Caco-2 (cell line): ENCODE measurements at regions not wholly inside any gene's neighbourhood (a gene's known extent, or its start where the extent isn't known, plus 50 kb on each side); places are given as distances from the start of the nearest gene placed in this dataset.

Experiments used
- BruUV-seq: library from RNA; stranded (reverse); fragments of 400-500 nt; replicated peaks from 2 replicates; lab custom pipeline; 2021; lab: Mats Ljungman, UMichigan
- CTCF ChIA-PET: fragments of 300-600 bp; sonication (Branson Sonifier 250); formaldehyde crosslinking; loops from one replicate; lab custom pipeline; 2022; ENCODE audit warnings: antibody characterized with exemption; lab: Charles Lee
- POLR2A ChIA-PET: fragments of 300-600 bp; sonication (Branson Sonifier 250); formaldehyde crosslinking; loops from one replicate; lab custom pipeline; 2022; ENCODE audit warnings: antibody characterized with exemption; lab: Charles Lee
- DNase-seq, 2 experiments: peaks; one replicate each; pipeline versions ENCODE4 v3.0.0 to v3.0.0-alpha.2; 2020 to 2022
- H3K27me3 ChIP-seq: replicated peaks from 2 replicates; pipeline ENCODE4 v1.6.0; 2011; ENCODE audit warnings: low read length; ENCODE audit not compliant: control insufficient read depth, insufficient read depth
- H3K36me3 ChIP-seq: 2 replicates; pipeline ENCODE4 v1.5.1; 2011; ENCODE audit warnings: low read length; ENCODE audit not compliant: control insufficient read depth, insufficient read depth
- H3K4me1 ChIP-seq: fragments of 250-450 bp; sonication (Bioruptor Pico); 2 replicates; pipeline ENCODE4 v1.5.1; 2020; ENCODE audit warnings: mild to moderate bottlenecking
- H3K4me3 ChIP-seq: 2 replicates; pipeline ENCODE4 v1.5.1; 2011; ENCODE audit warnings: low read depth, mild to moderate bottlenecking, control low read depth, low read length
- H3K9me3 ChIP-seq: fragments of 250-450 bp; sonication (Bioruptor Pico); 2 replicates; pipeline ENCODE4 v1.5.1; 2020; ENCODE audit warnings: mild to moderate bottlenecking, moderate library complexity
- H3K27ac Mint-ChIP-seq: one replicate; pipeline ENCODE4 v1.8.0; 2022; ENCODE audit warnings: mixed read lengths; ENCODE audit not compliant: unreplicated experiment
- H3K27me3 Mint-ChIP-seq: one replicate; pipeline ENCODE4 v1.8.0; 2022; ENCODE audit warnings: mixed read lengths; ENCODE audit not compliant: insufficient read depth, unreplicated experiment
- H3K36me3 Mint-ChIP-seq: one replicate; pipeline ENCODE4 v1.8.0; 2022; ENCODE audit warnings: mild to moderate bottlenecking, mixed read lengths; ENCODE audit not compliant: insufficient read depth, unreplicated experiment
- H3K4me1 Mint-ChIP-seq: one replicate; pipeline ENCODE4 v1.8.0; 2022; ENCODE audit warnings: low read depth, mixed read lengths; ENCODE audit not compliant: unreplicated experiment
- H3K4me3 Mint-ChIP-seq: one replicate; pipeline ENCODE4 v1.8.0; 2022; ENCODE audit warnings: mild to moderate bottlenecking, moderate library complexity, mixed read lengths; ENCODE audit not compliant: unreplicated experiment
- H3K9me3 Mint-ChIP-seq: one replicate; pipeline ENCODE4 v1.8.0; 2022; ENCODE audit warnings: mixed read lengths; ENCODE audit not compliant: unreplicated experiment
- intact Hi-C: fragments of 100-400 bp; cut with micrococcal nuclease; formaldehyde crosslinking; loops from one replicate; pipeline ENCODE4 v1.10.0; 2022; ENCODE audit not compliant: unreplicated experiment
- TF ChIP-seq, protein P1 (sequence below), 2 experiments: fragments of 200-600 bp in 1 of 2; IDR thresholded peaks; 1 replicate in 1 of 2; 2 replicates in 1 of 2; pipeline versions ENCODE4 v1.5.1 to v1.8.0; 2011 to 2022; ENCODE audit warnings: antibody characterized with exemption in 1 of 2, control low read depth in 1 of 2, inconsistent platforms in 1 of 2, low read depth in 1 of 2, low read length in 1 of 2, mild to moderate bottlenecking in 1 of 2, moderate library complexity in 1 of 2; ENCODE audit not compliant: insufficient read depth in 1 of 2, severe bottlenecking in 1 of 2, unreplicated experiment in 1 of 2

DNA sequence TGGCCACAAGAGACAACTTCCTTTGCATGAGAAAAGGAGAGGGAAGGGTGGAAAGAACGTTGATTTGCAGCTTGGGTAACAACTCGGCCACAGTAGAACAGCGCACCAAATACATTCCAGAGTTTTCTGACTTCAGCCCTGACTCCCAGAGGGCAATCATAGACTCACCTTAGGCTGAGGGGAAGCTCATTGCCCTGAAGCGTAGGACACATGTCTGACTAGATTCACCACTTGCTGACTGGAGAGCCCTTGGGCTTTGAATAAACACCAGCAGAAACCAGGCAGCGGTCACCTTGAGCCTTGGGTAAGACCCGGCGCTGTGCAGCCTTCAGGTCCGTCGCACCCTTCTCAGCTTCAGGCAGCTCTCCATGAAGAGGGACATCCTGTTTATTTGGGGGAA lies 151.8 kb upstream of the GRIA4 start:
- H3K4me1 Mint-ChIP-seq = no peaks in the 10 kb centered on the region
- Histone ChIP-seq H3K4me3 (no peak overlapping the region), H3K4me1 (no peaks in the 10 kb centered on the region), H3K27me3 (no peaks in the 10 kb centered on the region), H3K36me3 (no peaks in the 10 kb centered on the region), H3K9me3 (no peaks in the 10 kb centered on the region)
- ChIA-PET POLR2A (no interaction called here), CTCF (no interaction called here)
- DNase-seq = no peak
- BruUV-seq = no TSS peak
- H3K27ac Mint-ChIP-seq = no peak overlapping the region
- H3K4me3 Mint-ChIP-seq = no peak overlapping the region
- H3K27me3 Mint-ChIP-seq = no peaks in the 10 kb centered on the region
- H3K9me3 Mint-ChIP-seq = peaks cover 17% of the 10 kb centered on the region
- intact Hi-C loops = no loop called here
- TF ChIP-seq, protein P1, sequence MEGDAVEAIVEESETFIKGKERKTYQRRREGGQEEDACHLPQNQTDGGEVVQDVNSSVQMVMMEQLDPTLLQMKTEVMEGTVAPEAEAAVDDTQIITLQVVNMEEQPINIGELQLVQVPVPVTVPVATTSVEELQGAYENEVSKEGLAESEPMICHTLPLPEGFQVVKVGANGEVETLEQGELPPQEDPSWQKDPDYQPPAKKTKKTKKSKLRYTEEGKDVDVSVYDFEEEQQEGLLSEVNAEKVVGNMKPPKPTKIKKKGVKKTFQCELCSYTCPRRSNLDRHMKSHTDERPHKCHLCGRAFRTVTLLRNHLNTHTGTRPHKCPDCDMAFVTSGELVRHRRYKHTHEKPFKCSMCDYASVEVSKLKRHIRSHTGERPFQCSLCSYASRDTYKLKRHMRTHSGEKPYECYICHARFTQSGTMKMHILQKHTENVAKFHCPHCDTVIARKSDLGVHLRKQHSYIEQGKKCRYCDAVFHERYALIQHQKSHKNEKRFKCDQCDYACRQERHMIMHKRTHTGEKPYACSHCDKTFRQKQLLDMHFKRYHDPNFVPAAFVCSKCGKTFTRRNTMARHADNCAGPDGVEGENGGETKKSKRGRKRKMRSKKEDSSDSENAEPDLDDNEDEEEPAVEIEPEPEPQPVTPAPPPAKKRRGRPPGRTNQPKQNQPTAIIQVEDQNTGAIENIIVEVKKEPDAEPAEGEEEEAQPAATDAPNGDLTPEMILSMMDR (IDR thresholded peaks at IDR 0.05; ENCODE audit: insufficient read depth in 1 of 2, low read depth in 1 of 2, low read length in 1 of 2, severe bottlenecking in 1 of 2, unreplicated experiment in 1 of 2) = no peak
- no peaks in the 10 kb centered on the region for H3K36me3 Mint-ChIP-seq

DNA sequence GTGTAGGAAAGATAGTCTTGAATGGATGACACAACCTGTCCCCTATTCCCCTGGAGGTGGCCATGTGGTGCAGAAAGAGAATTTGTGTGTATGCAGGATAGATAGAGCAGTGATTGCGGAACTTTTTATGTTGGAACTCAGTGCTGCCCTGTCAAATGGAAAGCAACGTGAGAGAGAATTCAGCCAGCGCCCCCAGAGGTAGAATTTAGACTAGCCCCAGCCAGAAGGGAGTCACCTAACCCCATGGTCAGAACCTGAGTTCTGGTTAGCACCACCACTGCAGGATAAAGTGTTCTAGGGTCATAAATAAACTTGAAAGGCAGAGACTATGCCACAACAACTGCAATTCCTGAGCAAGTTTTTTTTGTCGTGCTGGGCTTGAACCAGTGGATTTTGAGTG lies 152.9 kb upstream of the GRIA4 start:
- BruUV-seq = no TSS peak
- Histone ChIP-seq H3K27me3 (no peaks in the 10 kb centered on the region), H3K9me3 (no peaks in the 10 kb centered on the region), H3K4me3 (no peak overlapping the region), H3K36me3 (no peaks in the 10 kb centered on the region), H3K4me1 (no peaks in the 10 kb centered on the region)
- Mint-ChIP-seq H3K27ac (no peak overlapping the region), H3K9me3 (peaks cover 17% of the 10 kb centered on the region), H3K4me1 (no peaks in the 10 kb centered on the region), H3K27me3 (no peaks in the 10 kb centered on the region), H3K36me3 (no peaks in the 10 kb centered on the region), H3K4me3 (no peak overlapping the region)
- TF ChIP-seq, protein P1 (IDR thresholded peaks at IDR 0.05; ENCODE audit: insufficient read depth in 1 of 2, low read depth in 1 of 2, low read length in 1 of 2, severe bottlenecking in 1 of 2, unreplicated experiment in 1 of 2) = peak; percentile 16 to 28
- ChIA-PET CTCF (no interaction called here), POLR2A (no interaction called here)
- peak in 1 of 2 experiments; percentile 40 for DNase-seq
- intact Hi-C loops = no loop called here

DNA sequence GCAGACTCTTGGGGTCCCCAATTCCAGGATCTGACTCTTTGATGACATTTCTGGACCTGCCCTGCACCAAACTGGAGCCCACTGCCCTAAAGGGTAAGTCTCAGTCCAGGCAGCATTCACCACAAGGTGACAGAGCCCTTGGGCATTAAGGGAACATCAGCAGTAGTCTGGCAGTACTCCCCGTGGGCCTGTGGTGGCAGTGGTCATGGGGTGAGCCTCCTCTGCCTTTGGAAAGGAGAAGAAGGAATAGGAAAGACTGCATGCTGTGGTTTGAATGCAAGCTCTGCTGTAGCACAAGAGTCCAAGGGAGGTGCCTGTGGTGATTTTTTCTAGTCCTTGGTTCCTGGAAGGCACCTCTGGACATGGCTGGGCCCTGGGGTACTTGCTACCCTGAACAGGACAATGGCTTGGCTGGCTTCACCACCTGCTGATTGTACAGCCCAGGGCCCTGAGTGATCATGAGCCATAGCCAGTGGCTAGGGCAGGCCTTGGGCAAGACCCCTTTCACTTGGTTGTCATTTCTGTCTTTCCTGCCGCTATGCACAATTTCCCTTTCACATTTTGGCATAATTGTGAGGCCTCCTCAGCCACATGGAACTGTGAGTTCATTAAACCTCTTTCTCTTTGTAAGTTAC lies 160.7 kb upstream of the GRIA4 start:
- Mint-ChIP-seq H3K36me3 (no peaks in the 10 kb centered on the region), H3K9me3 (peaks cover 37% of the 10 kb centered on the region), H3K27ac (no peak overlapping the region), H3K4me1 (no peaks in the 10 kb centered on the region), H3K4me3 (no peak overlapping the region), H3K27me3 (no peaks in the 10 kb centered on the region)
- no TSS peak for BruUV-seq
- H3K4me1 ChIP-seq = no peaks in the 10 kb centered on the region
- intact Hi-C loops = no loop called here
- H3K4me3 ChIP-seq = no peak overlapping the region
- CTCF ChIA-PET = interaction anchor here (0.7 kb wide), 1 partner anchor 189 kb away, joined by 3 read pairs; no protein-coding TSS in a partner anchor
- no peak for DNase-seq
- TF ChIP-seq, protein P1 (IDR thresholded peaks at IDR 0.05; ENCODE audit: insufficient read depth in 1 of 2, low read depth in 1 of 2, low read length in 1 of 2, severe bottlenecking in 1 of 2, unreplicated experiment in 1 of 2) = no peak
- H3K36me3 ChIP-seq = no peaks in the 10 kb centered on the region
- H3K27me3 ChIP-seq = no peaks in the 10 kb centered on the region
- POLR2A ChIA-PET = no interaction called here
- H3K9me3 ChIP-seq = peaks cover 18% of the 10 kb centered on the region
